ENCODE measurements at regions not wholly inside any gene's neighbourhood (a gene's known extent, or its start where the extent isn't known, plus 50 kb on each side); places are given as distances from the start of the nearest gene placed in this dataset.
"Not testable (repeated sequence)": the region's sequence is repeated elsewhere in the genome, so short reads cannot be mapped to it uniquely, and the experiment has no call there.

- DNase-seq (ENCODE audit: low spot score): no peak
Measured at GRCh38 chr9:2395814-2396612, 225.6 kb upstream of the VLDLR start.

- DNase-seq (ENCODE audit: low spot score): no peak
Measured at GRCh38 chr9:2396622-2397285, 224.8 kb upstream of the VLDLR start.

GRCh38 chr9:2397875-2398274 lies 223.7 kb upstream of the VLDLR start:
- not testable (repeated sequence) for DNase-seq (ENCODE audit: low spot score)

- not testable (repeated sequence) for DNase-seq (ENCODE audit: low spot score)
Measured at GRCh38 chr9:2401746-2402145, 219.8 kb upstream of the VLDLR start.

GRCh38 chr9:2403701-2404100 lies 217.9 kb upstream of the VLDLR start:
- DNase-seq (ENCODE audit: low spot score): no peak

GRCh38 chr9:2406252-2406651 lies 215.3 kb upstream of the VLDLR start:
- DNase-seq (ENCODE audit: low spot score): no peak

GRCh38 chr9:2407450-2407849 lies 214.1 kb upstream of the VLDLR start:
- DNase-seq (ENCODE audit: low spot score): no peak

- no peak for DNase-seq (ENCODE audit: low spot score)
Measured at GRCh38 chr9:2411459-2412215, 209.9 kb upstream of the VLDLR start.

GRCh38 chr9:2413160-2413805 lies 208.3 kb upstream of the VLDLR start:
- no peak for DNase-seq (ENCODE audit: low spot score)

- no peak for DNase-seq (ENCODE audit: low spot score)
Measured at GRCh38 chr9:2414465-2414864, 207.1 kb upstream of the VLDLR start.

GRCh38 chr9:2415326-2415725 lies 206.3 kb upstream of the VLDLR start:
- no peak for DNase-seq (ENCODE audit: low spot score)

GRCh38 chr9:2417730-2418129 lies 203.9 kb upstream of the VLDLR start:
- no peak for DNase-seq (ENCODE audit: low spot score)

GRCh38 chr9:2418619-2419018 lies 203.0 kb upstream of the VLDLR start:
- peak; percentile 50 for DNase-seq (ENCODE audit: low spot score)

GRCh38 chr9:2419347-2419746 lies 202.2 kb upstream of the VLDLR start:
- DNase-seq (ENCODE audit: low spot score): no peak

GRCh38 chr9:2420543-2420942 lies 201.0 kb upstream of the VLDLR start:
- no peak for DNase-seq (ENCODE audit: low spot score)

- no peak for DNase-seq (ENCODE audit: low spot score)
Measured at GRCh38 chr9:2424619-2425033, 197.0 kb upstream of the VLDLR start.

GRCh38 chr9:2425676-2426075 lies 195.9 kb upstream of the VLDLR start:
- no peak for DNase-seq (ENCODE audit: low spot score)

GRCh38 chr9:2427120-2427891 lies 194.3 kb upstream of the VLDLR start:
- DNase-seq (ENCODE audit: low spot score): no peak

GRCh38 chr9:2439957-2440356 lies 181.6 kb upstream of the VLDLR start:
- no peak for DNase-seq (ENCODE audit: low spot score)

GRCh38 chr9:2443933-2444332 lies 177.7 kb upstream of the VLDLR start:
- not testable (repeated sequence) for DNase-seq (ENCODE audit: low spot score)

GRCh38 chr9:2448193-2448738 lies 173.3 kb upstream of the VLDLR start:
- DNase-seq (ENCODE audit: low spot score): no peak
